ENCODE measurements at regions not wholly inside any gene's neighbourhood (a gene's known extent, or its start where the extent isn't known, plus 50 kb on each side); places are given as distances from the start of the nearest gene placed in this dataset.

GRCh38 chr9:26722755-26723154 is 169.8 kb downstream of the CAAP1 start:
- TF ChIP-seq, protein P1, sequence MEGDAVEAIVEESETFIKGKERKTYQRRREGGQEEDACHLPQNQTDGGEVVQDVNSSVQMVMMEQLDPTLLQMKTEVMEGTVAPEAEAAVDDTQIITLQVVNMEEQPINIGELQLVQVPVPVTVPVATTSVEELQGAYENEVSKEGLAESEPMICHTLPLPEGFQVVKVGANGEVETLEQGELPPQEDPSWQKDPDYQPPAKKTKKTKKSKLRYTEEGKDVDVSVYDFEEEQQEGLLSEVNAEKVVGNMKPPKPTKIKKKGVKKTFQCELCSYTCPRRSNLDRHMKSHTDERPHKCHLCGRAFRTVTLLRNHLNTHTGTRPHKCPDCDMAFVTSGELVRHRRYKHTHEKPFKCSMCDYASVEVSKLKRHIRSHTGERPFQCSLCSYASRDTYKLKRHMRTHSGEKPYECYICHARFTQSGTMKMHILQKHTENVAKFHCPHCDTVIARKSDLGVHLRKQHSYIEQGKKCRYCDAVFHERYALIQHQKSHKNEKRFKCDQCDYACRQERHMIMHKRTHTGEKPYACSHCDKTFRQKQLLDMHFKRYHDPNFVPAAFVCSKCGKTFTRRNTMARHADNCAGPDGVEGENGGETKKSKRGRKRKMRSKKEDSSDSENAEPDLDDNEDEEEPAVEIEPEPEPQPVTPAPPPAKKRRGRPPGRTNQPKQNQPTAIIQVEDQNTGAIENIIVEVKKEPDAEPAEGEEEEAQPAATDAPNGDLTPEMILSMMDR (IDR thresholded peaks at IDR 0.05) = no peak
- DNase-seq (no peak), ATAC-seq (no peak)
- Histone ChIP-seq H3K9me3 (no peaks in the 10 kb centered on the region), H3K36me3 (ENCODE audit: low read depth) (no peaks in the 10 kb centered on the region), H3K4me3 (no peak overlapping the region), H3K4me1 (ENCODE audit: low read depth) (no peaks in the 10 kb centered on the region)
- intact Hi-C loops (cut with DNase I, micrococcal nuclease) = no loop called here

DNA sequence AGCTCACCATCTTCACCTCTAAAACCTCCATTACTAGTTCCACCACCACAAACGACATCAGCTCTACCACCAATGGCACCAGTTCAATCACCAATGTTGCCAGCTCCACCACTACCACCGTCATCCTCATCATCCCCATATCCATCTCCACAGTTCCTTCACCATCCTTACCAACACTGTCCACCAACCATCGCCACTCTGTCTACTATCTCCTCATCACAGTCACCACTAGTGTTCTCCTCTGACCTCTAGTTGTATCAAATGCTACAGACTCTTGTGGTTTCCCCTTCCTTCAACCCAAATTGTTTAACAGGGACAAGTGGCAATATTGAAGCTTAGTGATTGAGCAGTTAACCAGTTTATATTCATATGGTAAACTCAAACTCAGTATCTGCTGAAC is 182.6 kb downstream of the CAAP1 start:
- TF ChIP-seq, protein P1 (IDR thresholded peaks at IDR 0.05) = no peak
- H3K4me3 ChIP-seq = no peak overlapping the region
- H3K36me3 ChIP-seq (ENCODE audit: low read depth) = no peaks in the 10 kb centered on the region
- DNase-seq = no peak
- H3K9me3 ChIP-seq = no peaks in the 10 kb centered on the region
- ATAC-seq = no peak
- no peaks in the 10 kb centered on the region for H3K4me1 ChIP-seq (ENCODE audit: low read depth)
- intact Hi-C loops (cut with DNase I, micrococcal nuclease) = no loop called here

- DNase-seq (no peak), ATAC-seq (no peak)
- intact Hi-C loops (cut with DNase I, micrococcal nuclease) = loop anchor here in 1 of 2 donors (10.0 kb wide), 1 partner anchor 51 kb away; no protein-coding TSS in a partner anchor
- Histone ChIP-seq H3K4me1 (ENCODE audit: low read depth) (no peaks in the 10 kb centered on the region), H3K4me3 (no peak overlapping the region), H3K9me3 (no peaks in the 10 kb centered on the region), H3K36me3 (ENCODE audit: low read depth) (no peaks in the 10 kb centered on the region)
- TF ChIP-seq, protein P1 (IDR thresholded peaks at IDR 0.05) = no peak
Observed at GRCh38 chr9:26706223-26706622, 186.4 kb downstream of the CAAP1 start.

GRCh38 chr9:26695298-26695622 is 197.3 kb downstream of the CAAP1 start:
- TF ChIP-seq, protein P1 (IDR thresholded peaks at IDR 0.05) = no peak
- no peak for ATAC-seq
- Histone ChIP-seq H3K9me3 (no peaks in the 10 kb centered on the region), H3K4me1 (ENCODE audit: low read depth) (no peaks in the 10 kb centered on the region), H3K36me3 (ENCODE audit: low read depth) (no peaks in the 10 kb centered on the region), H3K4me3 (no peak overlapping the region)
- no peak for DNase-seq
- intact Hi-C loops (cut with DNase I, micrococcal nuclease) = no loop called here

- H3K4me3 ChIP-seq = no peak overlapping the region
- H3K9me3 ChIP-seq = no peaks in the 10 kb centered on the region
- H3K36me3 ChIP-seq (ENCODE audit: low read depth) = no peaks in the 10 kb centered on the region
- intact Hi-C loops (cut with DNase I, micrococcal nuclease) = no loop called here
- no peaks in the 10 kb centered on the region for H3K4me1 ChIP-seq (ENCODE audit: low read depth)
- ATAC-seq = no peak
- TF ChIP-seq, protein P1 (IDR thresholded peaks at IDR 0.05) = no peak
- DNase-seq = no peak
Observed at GRCh38 chr9:26694381-26695297, 198.0 kb downstream of the CAAP1 start.
